HL-60 (cell line): ENCODE measurements at regions not wholly inside any gene's neighbourhood (a gene's known extent, or its start where the extent isn't known, plus 50 kb on each side); places are given as distances from the start of the nearest gene placed in this dataset.
"Not testable (repeated sequence)": the region's sequence is repeated elsewhere in the genome, so short reads cannot be mapped to it uniquely, and the experiment has no call there.

Experiments used
- GABPA ChIP-seq: IDR thresholded peaks from 2 replicates; pipeline ENCODE4 v1.6.1; 2012; ENCODE audit warnings: low read depth
- TF ChIP-seq, protein P1 (sequence below): IDR thresholded peaks from one replicate; pipeline ENCODE4 v1.5.1; 2011; ENCODE audit warnings: low read length, control low read depth, inconsistent platforms; ENCODE audit not compliant: insufficient read depth

DNA sequence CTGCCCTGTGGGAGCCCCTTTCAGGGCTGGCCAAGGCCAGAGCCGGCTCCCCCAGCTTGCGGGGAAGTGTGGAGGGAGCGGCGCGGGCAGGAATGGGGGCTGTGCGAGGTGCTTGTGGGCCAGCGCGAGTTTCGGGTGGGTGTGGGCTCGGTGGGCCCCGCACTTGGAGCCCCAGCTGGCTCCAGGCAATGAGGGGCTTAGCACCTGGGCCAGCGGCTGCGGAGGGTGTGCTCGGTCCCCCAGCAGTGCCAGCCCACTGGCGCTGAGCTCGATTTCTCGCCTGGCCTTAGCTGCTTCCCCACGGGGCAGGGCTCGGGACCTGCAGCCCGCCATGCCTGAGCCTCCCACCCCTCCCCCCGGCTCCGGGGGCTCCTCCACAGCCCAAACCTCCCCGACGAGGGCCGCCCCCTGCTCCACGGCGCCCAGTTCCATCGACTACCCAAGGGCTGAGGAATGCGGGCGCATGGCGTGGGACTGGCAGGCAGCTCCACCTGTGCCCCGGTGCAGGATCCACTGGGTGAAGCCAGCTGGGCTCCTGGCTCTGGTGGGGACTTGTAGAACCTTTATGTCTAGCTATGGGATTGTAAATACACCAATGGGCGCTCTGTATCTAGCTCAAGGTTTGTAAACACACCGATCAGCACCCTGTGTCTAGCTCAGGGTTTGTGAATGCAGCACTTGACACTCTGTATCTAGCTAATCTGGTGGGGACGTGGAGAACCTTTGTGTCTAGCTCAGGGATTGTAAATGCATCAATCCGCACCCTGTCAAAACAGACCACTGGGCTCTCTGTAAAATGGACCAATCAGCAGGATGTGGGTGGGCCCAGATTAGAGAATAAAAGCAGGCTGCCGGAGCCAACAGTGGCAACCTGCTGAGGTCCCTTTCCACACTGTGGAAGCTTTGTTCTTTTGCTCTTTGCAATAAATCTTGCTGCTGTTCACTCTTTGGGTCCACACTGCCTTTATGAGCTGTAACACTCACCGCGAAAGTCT, 1379.1 kb downstream of the RAPGEF2 start:
- TF ChIP-seq, protein P1, sequence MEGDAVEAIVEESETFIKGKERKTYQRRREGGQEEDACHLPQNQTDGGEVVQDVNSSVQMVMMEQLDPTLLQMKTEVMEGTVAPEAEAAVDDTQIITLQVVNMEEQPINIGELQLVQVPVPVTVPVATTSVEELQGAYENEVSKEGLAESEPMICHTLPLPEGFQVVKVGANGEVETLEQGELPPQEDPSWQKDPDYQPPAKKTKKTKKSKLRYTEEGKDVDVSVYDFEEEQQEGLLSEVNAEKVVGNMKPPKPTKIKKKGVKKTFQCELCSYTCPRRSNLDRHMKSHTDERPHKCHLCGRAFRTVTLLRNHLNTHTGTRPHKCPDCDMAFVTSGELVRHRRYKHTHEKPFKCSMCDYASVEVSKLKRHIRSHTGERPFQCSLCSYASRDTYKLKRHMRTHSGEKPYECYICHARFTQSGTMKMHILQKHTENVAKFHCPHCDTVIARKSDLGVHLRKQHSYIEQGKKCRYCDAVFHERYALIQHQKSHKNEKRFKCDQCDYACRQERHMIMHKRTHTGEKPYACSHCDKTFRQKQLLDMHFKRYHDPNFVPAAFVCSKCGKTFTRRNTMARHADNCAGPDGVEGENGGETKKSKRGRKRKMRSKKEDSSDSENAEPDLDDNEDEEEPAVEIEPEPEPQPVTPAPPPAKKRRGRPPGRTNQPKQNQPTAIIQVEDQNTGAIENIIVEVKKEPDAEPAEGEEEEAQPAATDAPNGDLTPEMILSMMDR = not testable (repeated sequence)
- not testable (repeated sequence) for TF ChIP-seq GABPA
